Testis (tissue), 2 donors: ENCODE measurements at regions not wholly inside any gene's neighbourhood (a gene's known extent, or its start where the extent isn't known, plus 50 kb on each side); places are given as distances from the start of the nearest gene placed in this dataset.

Experiments used
- DNase-seq: peaks from one replicate; pipeline ENCODE4 v3.0.0-alpha.2; 2019
- H3K27ac ChIP-seq, 2 donors: fragments of 200-600 bp; sonication (generic); one replicate each; pipeline ENCODE4 v1.5.1; 2019
- H3K27me3 ChIP-seq: fragments of 200-600 bp; sonication (generic); one replicate; pipeline ENCODE4 v1.5.1; 2019
- H3K36me3 ChIP-seq: fragments of 200-600 bp; sonication (generic); one replicate; pipeline ENCODE4 v1.5.1; 2017; ENCODE audit warnings: low read depth; ENCODE audit errors: missing control alignments
- H3K4me1 ChIP-seq: fragments of 200-600 bp; sonication (generic); one replicate; pipeline ENCODE4 v1.5.1; 2019
- H3K4me3 ChIP-seq, 2 donors: fragments of 200-600 bp; sonication (generic); one replicate each; pipeline ENCODE4 v1.5.1; 2017 to 2019
- H3K9me3 ChIP-seq: fragments of 200-600 bp; sonication (generic); one replicate; pipeline ENCODE4 v1.5.1; 2017
- CTCF ChIP-seq, 3 experiments: fragments of 450-650 bp in 2 of 3; fragments of 200-600 bp in 1 of 3; sonication (generic) in 1 of 3; IDR thresholded peaks; one replicate each; pipeline ENCODE4 v1.5.1; 2016 to 2019; ENCODE audit warnings: antibody characterized with exemption in 3 of 3, mild to moderate bottlenecking in 2 of 3, moderate library complexity in 1 of 3
- POLR2A ChIP-seq: fragments of 450-650 bp; IDR thresholded peaks from one replicate; pipeline ENCODE4 v1.6.1; 2017; ENCODE audit warnings: antibody characterized with exemption, mild to moderate bottlenecking, moderate library complexity
- WGBS, 2 donors: methylation state at CpG; one replicate each; pipeline ENCODE4 v1.1.5; 2018; 5-methylcytosine and 5-hydroxymethylcytosine counted together
- intact Hi-C: fragments of 100-400 bp; cut with DNase I; formaldehyde crosslinking; loops from one replicate; pipeline ENCODE4 v1.15.1; 2023; ENCODE audit warnings: low total_unique reads

- Histone ChIP-seq H3K4me1 (peaks cover 13% of the 10 kb centered on the region), H3K4me3 (no peak overlapping the region), H3K27ac (no peak overlapping the region), H3K27me3 (no peaks in the 10 kb centered on the region), H3K36me3 (no peaks in the 10 kb centered on the region), H3K9me3 (no peaks in the 10 kb centered on the region)
- 67 to 81% methylated on average over 4 to 12 of the region's 12 CpGs for WGBS, 2 donors
- DNase-seq = no peak
- TF ChIP-seq POLR2A (no peak), CTCF (IDR thresholded peaks at IDR 0.05) (no peak)
- intact Hi-C loops = no loop called here
Measured at GRCh38 chr2:43125090-43125998, 101.1 kb downstream of the ZFP36L2 start.

DNA sequence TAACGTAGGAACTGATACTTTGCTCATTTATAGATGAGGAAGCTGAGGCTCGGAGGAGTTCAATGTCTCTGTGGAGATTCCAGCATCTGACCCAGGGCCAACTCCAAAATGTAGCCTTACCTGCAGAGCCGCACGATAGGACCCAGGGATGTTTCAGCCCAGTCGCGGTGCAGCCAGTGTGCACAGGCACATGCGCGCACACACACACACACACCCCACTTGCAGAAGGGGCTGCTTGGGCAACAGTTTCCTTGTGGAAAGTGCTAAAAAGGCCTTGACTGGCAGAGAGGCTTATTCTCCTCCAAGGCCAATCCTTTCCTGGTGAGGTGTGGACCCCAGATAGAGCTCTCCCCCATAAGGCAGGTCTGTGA, 101.7 kb downstream of the ZFP36L2 start:
- Histone ChIP-seq H3K36me3 (no peaks in the 10 kb centered on the region), H3K27ac (no peak overlapping the region), H3K4me3 (no peak overlapping the region), H3K27me3 (no peaks in the 10 kb centered on the region), H3K4me1 (peaks cover 8% of the 10 kb centered on the region), H3K9me3 (no peaks in the 10 kb centered on the region)
- WGBS, 2 donors = 88 to 92% methylated on average over 8 of the region's 8 CpGs
- no peak for DNase-seq
- intact Hi-C loops = no loop called here
- TF ChIP-seq POLR2A (no peak), CTCF (IDR thresholded peaks at IDR 0.05) (no peak)

GRCh38 chr2:43123981-43124686, 102.3 kb downstream of the ZFP36L2 start:
- WGBS, 2 donors = 58 to 77% methylated on average over 8 to 9 of the region's 9 CpGs
- TF ChIP-seq CTCF (IDR thresholded peaks at IDR 0.05) (no peak), POLR2A (no peak)
- no peak overlapping the region for H3K4me3 ChIP-seq
- no peak overlapping the region for H3K27ac ChIP-seq
- peaks cover 5% of the 10 kb centered on the region for H3K4me1 ChIP-seq
- no peak for DNase-seq
- intact Hi-C loops = no loop called here
- H3K9me3 ChIP-seq = no peaks in the 10 kb centered on the region
- no peaks in the 10 kb centered on the region for H3K27me3 ChIP-seq
- no peaks in the 10 kb centered on the region for H3K36me3 ChIP-seq

- H3K27ac ChIP-seq = no peak overlapping the region
- peaks cover 5% of the 10 kb centered on the region for H3K4me1 ChIP-seq
- H3K27me3 ChIP-seq = no peaks in the 10 kb centered on the region
- H3K9me3 ChIP-seq = no peaks in the 10 kb centered on the region
- intact Hi-C loops = no loop called here
- WGBS, 2 donors = 45 to 53% methylated on average over 8 of the region's 8 CpGs
- TF ChIP-seq CTCF (IDR thresholded peaks at IDR 0.05) (no peak), POLR2A (no peak)
- H3K4me3 ChIP-seq = no peak overlapping the region
- DNase-seq = no peak
- H3K36me3 ChIP-seq = no peaks in the 10 kb centered on the region
Measured at GRCh38 chr2:43123486-43123885, 102.9 kb downstream of the ZFP36L2 start.
